ENCODE measurements at regions not wholly inside any gene's neighbourhood (a gene's known extent, or its start where the extent isn't known, plus 50 kb on each side); places are given as distances from the start of the nearest gene placed in this dataset.

DNA sequence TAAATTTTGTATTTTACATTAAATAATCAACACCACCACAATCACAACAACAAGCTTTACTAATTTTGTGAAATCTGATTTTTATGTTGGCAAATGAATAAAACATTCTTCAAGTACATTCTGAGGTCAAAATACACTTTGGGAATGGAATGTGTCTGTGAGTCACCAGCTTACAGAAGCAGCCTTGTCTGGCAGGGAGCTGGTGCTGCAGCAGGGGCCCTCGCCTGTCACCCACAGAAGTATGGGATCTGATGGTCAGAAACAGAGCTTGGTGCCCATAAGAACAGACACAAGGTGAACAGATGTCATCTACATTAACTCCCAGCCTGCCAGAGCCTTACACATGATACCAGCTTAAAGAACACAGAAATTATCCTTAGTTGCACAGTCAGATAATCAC lies 496.9 kb downstream of the CCSER2 start:
- H3K36me3 Mint-ChIP-seq (ENCODE audit: low read depth): no peaks in the 10 kb centered on the region
- no peak for DNase-seq (ENCODE audit: low spot score)
- TF ChIP-seq CREB1 (CRISPR knock-in tag; IDR thresholded peaks at IDR 0.05; ENCODE audit: low read depth): no peak
- no peak for TF ChIP-seq NANOG (IDR thresholded peaks at IDR 0.05; ENCODE audit: borderline replicate concordance)
- no peak for TF ChIP-seq CTCF (conservative IDR thresholded peaks at IDR 0.05; ENCODE audit: low read depth in 2 of 2)
- TF ChIP-seq EZH2phosphoT487 (IDR thresholded peaks at IDR 0.05; ENCODE audit: unreplicated experiment): no peak
- Histone ChIP-seq H3F3A (replicated peaks; ENCODE audit: low read depth) (no peaks in the 10 kb centered on the region), H4K20me1 (replicated peaks; ENCODE audit: insufficient read depth) (no peaks in the 10 kb centered on the region), H3K9me2 (ENCODE audit: insufficient read depth) (no peaks in the 10 kb centered on the region), H2AFZ (no peak overlapping the region), H3K27ac (ENCODE audit: low read depth) (no peak overlapping the region), H3K4me2 (no peak overlapping the region), H3K4me3 (no peak overlapping the region), H3K27me3 (ENCODE audit: insufficient read depth) (no peaks in the 10 kb centered on the region), H3K79me2 (replicated peaks; ENCODE audit: insufficient read depth) (no peaks in the 10 kb centered on the region), H3K36me3 (ENCODE audit: insufficient read depth) (no peaks in the 10 kb centered on the region), H3K4me1 (ENCODE audit: insufficient read depth) (no peaks in the 10 kb centered on the region)
- ATAC-seq: no peak
- H3K27me3 Mint-ChIP-seq (ENCODE audit: insufficient read depth, low read depth, poor library complexity): peaks cover 4% of the 10 kb centered on the region
- no peaks in the 10 kb centered on the region for H3K9me3 Mint-ChIP-seq
- no peak overlapping the region for H3K27ac Mint-ChIP-seq
- H3K4me3 Mint-ChIP-seq: no peak overlapping the region
- H3K4me1 Mint-ChIP-seq: peaks cover 7% of the 10 kb centered on the region; the same call in 2 of the 3 replicates

GRCh38 chr10:84826704-84827103 lies 498.3 kb downstream of the CCSER2 start:
- peaks cover 7% of the 10 kb centered on the region for H3K4me1 Mint-ChIP-seq
- Histone ChIP-seq H2AFZ (no peak overlapping the region), H3K27ac (ENCODE audit: low read depth) (no peak overlapping the region), H3K27me3 (ENCODE audit: insufficient read depth) (no peaks in the 10 kb centered on the region), H3K4me1 (ENCODE audit: insufficient read depth) (no peaks in the 10 kb centered on the region), H4K20me1 (replicated peaks; ENCODE audit: insufficient read depth) (no peaks in the 10 kb centered on the region), H3K4me3 (no peak overlapping the region), H3K36me3 (ENCODE audit: insufficient read depth) (no peaks in the 10 kb centered on the region), H3K79me2 (replicated peaks; ENCODE audit: insufficient read depth) (no peaks in the 10 kb centered on the region), H3K9me2 (ENCODE audit: insufficient read depth) (no peaks in the 10 kb centered on the region), H3F3A (replicated peaks; ENCODE audit: low read depth) (no peaks in the 10 kb centered on the region), H3K4me2 (no peak overlapping the region)
- no peak for DNase-seq (ENCODE audit: low spot score)
- TF ChIP-seq POLR2AphosphoS5 (IDR thresholded peaks at IDR 0.05; ENCODE audit: low read depth): no peak
- no peak for TF ChIP-seq EZH2phosphoT487 (IDR thresholded peaks at IDR 0.05; ENCODE audit: unreplicated experiment)
- no peak for TF ChIP-seq ZNF331 (CRISPR knock-in tag; IDR thresholded peaks at IDR 0.05; ENCODE audit: low read depth)
- no peak for TF ChIP-seq NANOG (IDR thresholded peaks at IDR 0.05; ENCODE audit: borderline replicate concordance)
- no peak for TF ChIP-seq STAT1 (IDR thresholded peaks at IDR 0.05; ENCODE audit: unreplicated experiment)
- no peak for TF ChIP-seq EZH2 (IDR thresholded peaks at IDR 0.05; ENCODE audit: low read depth, unreplicated experiment)
- no peak for TF ChIP-seq ZNF114 (CRISPR knock-in tag; IDR thresholded peaks at IDR 0.05)
- TF ChIP-seq, protein P1, sequence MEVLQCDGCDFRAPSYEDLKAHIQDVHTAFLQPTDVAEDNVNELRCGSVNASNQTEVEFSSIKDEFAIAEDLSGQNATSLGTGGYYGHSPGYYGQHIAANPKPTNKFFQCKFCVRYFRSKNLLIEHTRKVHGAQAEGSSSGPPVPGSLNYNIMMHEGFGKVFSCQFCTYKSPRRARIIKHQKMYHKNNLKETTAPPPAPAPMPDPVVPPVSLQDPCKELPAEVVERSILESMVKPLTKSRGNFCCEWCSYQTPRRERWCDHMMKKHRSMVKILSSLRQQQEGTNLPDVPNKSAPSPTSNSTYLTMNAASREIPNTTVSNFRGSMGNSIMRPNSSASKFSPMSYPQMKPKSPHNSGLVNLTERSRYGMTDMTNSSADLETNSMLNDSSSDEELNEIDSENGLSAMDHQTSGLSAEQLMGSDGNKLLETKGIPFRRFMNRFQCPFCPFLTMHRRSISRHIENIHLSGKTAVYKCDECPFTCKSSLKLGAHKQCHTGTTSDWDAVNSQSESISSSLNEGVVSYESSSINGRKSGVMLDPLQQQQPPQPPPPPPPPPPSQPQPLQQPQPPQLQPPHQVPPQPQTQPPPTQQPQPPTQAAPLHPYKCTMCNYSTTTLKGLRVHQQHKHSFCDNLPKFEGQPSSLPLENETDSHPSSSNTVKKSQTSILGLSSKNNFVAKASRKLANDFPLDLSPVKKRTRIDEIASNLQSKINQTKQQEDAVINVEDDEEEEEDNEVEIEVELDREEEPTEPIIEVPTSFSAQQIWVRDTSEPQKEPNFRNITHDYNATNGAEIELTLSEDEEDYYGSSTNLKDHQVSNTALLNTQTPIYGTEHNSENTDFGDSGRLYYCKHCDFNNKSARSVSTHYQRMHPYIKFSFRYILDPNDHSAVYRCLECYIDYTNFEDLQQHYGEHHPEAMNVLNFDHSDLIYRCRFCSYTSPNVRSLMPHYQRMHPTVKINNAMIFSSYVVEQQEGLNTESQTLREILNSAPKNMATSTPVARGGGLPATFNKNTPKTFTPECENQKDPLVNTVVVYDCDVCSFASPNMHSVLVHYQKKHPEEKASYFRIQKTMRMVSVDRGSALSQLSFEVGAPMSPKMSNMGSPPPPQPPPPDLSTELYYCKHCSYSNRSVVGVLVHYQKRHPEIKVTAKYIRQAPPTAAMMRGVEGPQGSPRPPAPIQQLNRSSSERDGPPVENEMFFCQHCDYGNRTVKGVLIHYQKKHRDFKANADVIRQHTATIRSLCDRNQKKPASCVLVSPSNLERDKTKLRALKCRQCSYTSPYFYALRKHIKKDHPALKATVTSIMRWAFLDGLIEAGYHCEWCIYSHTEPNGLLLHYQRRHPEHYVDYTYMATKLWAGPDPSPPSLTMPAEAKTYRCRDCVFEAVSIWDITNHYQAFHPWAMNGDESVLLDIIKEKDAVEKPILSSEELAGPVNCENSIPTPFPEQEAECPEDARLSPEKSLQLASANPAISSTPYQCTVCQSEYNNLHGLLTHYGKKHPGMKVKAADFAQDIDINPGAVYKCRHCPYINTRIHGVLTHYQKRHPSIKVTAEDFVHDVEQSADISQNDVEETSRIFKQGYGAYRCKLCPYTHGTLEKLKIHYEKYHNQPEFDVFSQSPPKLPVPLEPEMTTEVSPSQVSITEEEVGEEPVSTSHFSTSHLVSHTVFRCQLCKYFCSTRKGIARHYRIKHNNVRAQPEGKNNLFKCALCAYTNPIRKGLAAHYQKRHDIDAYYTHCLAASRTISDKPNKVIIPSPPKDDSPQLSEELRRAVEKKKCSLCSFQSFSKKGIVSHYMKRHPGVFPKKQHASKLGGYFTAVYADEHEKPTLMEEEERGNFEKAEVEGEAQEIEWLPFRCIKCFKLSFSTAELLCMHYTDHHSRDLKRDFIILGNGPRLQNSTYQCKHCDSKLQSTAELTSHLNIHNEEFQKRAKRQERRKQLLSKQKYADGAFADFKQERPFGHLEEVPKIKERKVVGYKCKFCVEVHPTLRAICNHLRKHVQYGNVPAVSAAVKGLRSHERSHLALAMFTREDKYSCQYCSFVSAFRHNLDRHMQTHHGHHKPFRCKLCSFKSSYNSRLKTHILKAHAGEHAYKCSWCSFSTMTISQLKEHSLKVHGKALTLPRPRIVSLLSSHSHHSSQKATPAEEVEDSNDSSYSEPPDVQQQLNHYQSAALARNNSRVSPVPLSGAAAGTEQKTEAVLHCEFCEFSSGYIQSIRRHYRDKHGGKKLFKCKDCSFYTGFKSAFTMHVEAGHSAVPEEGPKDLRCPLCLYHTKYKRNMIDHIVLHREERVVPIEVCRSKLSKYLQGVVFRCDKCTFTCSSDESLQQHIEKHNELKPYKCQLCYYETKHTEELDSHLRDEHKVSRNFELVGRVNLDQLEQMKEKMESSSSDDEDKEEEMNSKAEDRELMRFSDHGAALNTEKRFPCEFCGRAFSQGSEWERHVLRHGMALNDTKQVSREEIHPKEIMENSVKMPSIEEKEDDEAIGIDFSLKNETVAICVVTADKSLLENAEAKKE (CRISPR knock-in tag; IDR thresholded peaks at IDR 0.05): no peak
- TF ChIP-seq, protein P2, sequence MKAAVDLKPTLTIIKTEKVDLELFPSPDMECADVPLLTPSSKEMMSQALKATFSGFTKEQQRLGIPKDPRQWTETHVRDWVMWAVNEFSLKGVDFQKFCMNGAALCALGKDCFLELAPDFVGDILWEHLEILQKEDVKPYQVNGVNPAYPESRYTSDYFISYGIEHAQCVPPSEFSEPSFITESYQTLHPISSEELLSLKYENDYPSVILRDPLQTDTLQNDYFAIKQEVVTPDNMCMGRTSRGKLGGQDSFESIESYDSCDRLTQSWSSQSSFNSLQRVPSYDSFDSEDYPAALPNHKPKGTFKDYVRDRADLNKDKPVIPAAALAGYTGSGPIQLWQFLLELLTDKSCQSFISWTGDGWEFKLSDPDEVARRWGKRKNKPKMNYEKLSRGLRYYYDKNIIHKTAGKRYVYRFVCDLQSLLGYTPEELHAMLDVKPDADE (IDR thresholded peaks at IDR 0.05): no peak
- TF ChIP-seq CTCF (conservative IDR thresholded peaks at IDR 0.05; ENCODE audit: low read depth in 2 of 2): no peak
- peaks cover 4% of the 10 kb centered on the region for H3K27me3 Mint-ChIP-seq (ENCODE audit: insufficient read depth, low read depth, poor library complexity)
- no peaks in the 10 kb centered on the region for H3K9me3 Mint-ChIP-seq
- H3K4me3 Mint-ChIP-seq: no peak overlapping the region
- no peaks in the 10 kb centered on the region for H3K36me3 Mint-ChIP-seq (ENCODE audit: low read depth)
- H3K27ac Mint-ChIP-seq: no peak overlapping the region
- peak; percentile 77 for ATAC-seq

All from GM23338 (cell line).